HG02852 (cell line): ENCODE measurements at regions not wholly inside any gene's neighbourhood (a gene's known extent, or its start where the extent isn't known, plus 50 kb on each side); places are given as distances from the start of the nearest gene placed in this dataset.
"Not testable (repeated sequence)": the region's sequence is repeated elsewhere in the genome, so short reads cannot be mapped to it uniquely, and the experiment has no call there.

Experiments
- ATAC-seq: cut with Tn5 transposase; IDR thresholded peaks from one replicate; pipeline ENCODE4 v1.9.1; 2021; ENCODE audit warnings: mild to moderate bottlenecking, moderate library complexity; ENCODE audit not compliant: unreplicated experiment

GRCh38 chr15:24139622-24140021 is 452.5 kb upstream of the NDN start:
- not testable (repeated sequence) for ATAC-seq

- not testable (repeated sequence) for ATAC-seq
These were observed 458.0 kb upstream of the NDN start for GRCh38 chr15:24145070-24145469.

- ATAC-seq, result no peak
These were observed 459.1 kb upstream of the NDN start for GRCh38 chr15:24146251-24146650.

- no peak for ATAC-seq
These were observed 463.4 kb upstream of the NDN start for GRCh38 chr15:24150542-24150941.

GRCh38 chr15:24158306-24158705 is 471.2 kb upstream of the NDN start:
- not testable (repeated sequence) for ATAC-seq

GRCh38 chr15:24165512-24165911 is 478.4 kb upstream of the NDN start:
- ATAC-seq, result not testable (repeated sequence)

GRCh38 chr15:24202297-24202696 is 473.3 kb upstream of the NPAP1 start:
- ATAC-seq, result not testable (repeated sequence)

GRCh38 chr15:24211742-24212476 is 463.7 kb upstream of the NPAP1 start:
- ATAC-seq, result not testable (repeated sequence)

- no peak for ATAC-seq
These were observed 451.8 kb upstream of the NPAP1 start for GRCh38 chr15:24223739-24224138.

GRCh38 chr15:24224161-24224560 is 451.4 kb upstream of the NPAP1 start:
- no peak for ATAC-seq

- ATAC-seq, result not testable (repeated sequence)
These were observed 446.7 kb upstream of the NPAP1 start for GRCh38 chr15:24228922-24229321.

GRCh38 chr15:24233134-24233533 is 442.4 kb upstream of the NPAP1 start:
- not testable (repeated sequence) for ATAC-seq

- not testable (repeated sequence) for ATAC-seq
These were observed 435.0 kb upstream of the NPAP1 start for GRCh38 chr15:24240580-24240979.

- not testable (repeated sequence) for ATAC-seq
These were observed 416.5 kb upstream of the NPAP1 start for GRCh38 chr15:24259106-24259505.

- ATAC-seq, result not testable (repeated sequence)
These were observed 415.2 kb upstream of the NPAP1 start for GRCh38 chr15:24260407-24260806.

GRCh38 chr15:24260854-24261253 is 414.7 kb upstream of the NPAP1 start:
- not testable (repeated sequence) for ATAC-seq

GRCh38 chr15:24268536-24269165 is 406.9 kb upstream of the NPAP1 start:
- ATAC-seq, result not testable (repeated sequence)

GRCh38 chr15:24269166-24269571 is 406.4 kb upstream of the NPAP1 start:
- ATAC-seq, result no peak

- no peak for ATAC-seq
These were observed 405.7 kb upstream of the NPAP1 start for GRCh38 chr15:24269923-24270322.

- ATAC-seq, result not testable (repeated sequence)
These were observed 403.9 kb upstream of the NPAP1 start for GRCh38 chr15:24271496-24272244.

- no peak for ATAC-seq
These were observed 382.7 kb upstream of the NPAP1 start for GRCh38 chr15:24292837-24293236.
